HEK293T (cell line): ENCODE measurements at regions not wholly inside any gene's neighbourhood (a gene's known extent, or its start where the extent isn't known, plus 50 kb on each side); places are given as distances from the start of the nearest gene placed in this dataset.

Source experiments
- BHLHE40 ChIP-seq: fragments of 450-650 bp; IDR thresholded peaks from 2 replicates; pipeline ENCODE4 v1.6.1; 2016; ENCODE audit warnings: mild to moderate bottlenecking, moderate library complexity, borderline replicate concordance
- CTBP1 ChIP-seq: fragments of 450-650 bp; IDR thresholded peaks from 2 replicates; pipeline ENCODE4 v1.6.1; 2016; ENCODE audit warnings: borderline replicate concordance
- FOXA1 ChIP-seq: fragments of 450-650 bp; IDR thresholded peaks from 2 replicates; pipeline ENCODE4 v1.6.1; 2016; ENCODE audit warnings: mild to moderate bottlenecking
- FOXM1 ChIP-seq: fragments of 450-650 bp; IDR thresholded peaks from 2 replicates; pipeline ENCODE4 v1.6.1; 2017; ENCODE audit warnings: mild to moderate bottlenecking, borderline replicate concordance
- SP1 ChIP-seq: fragments of 450-650 bp; IDR thresholded peaks from 2 replicates; pipeline ENCODE4 v1.6.1; 2017
- TARDBP ChIP-seq: fragments of 450-650 bp; IDR thresholded peaks from 2 replicates; pipeline ENCODE4 v1.6.1; 2016

DNA sequence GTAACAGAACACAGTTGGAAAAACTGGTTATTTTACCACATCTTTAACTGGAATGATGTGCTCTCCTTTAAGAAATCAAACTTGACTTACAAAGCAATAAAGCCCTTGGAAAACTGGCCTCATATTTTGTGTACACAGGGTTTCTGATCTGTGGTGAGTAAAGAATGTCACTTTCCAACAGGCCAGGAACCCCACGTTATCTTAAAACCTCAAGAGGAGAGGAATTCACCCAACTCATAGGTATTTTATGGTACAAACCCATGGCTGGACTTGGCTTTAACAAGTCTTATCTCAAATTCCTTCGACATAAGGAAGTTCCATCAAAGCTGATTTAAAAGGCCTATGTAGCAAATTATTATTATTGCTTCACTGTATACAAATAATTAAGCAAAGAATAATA is 1735.1 kb downstream of the PCDH7 start:
- TF ChIP-seq BHLHE40 = no peak
- no peak for TF ChIP-seq TARDBP
- TF ChIP-seq FOXM1 = no peak
- TF ChIP-seq SP1 = no peak
- TF ChIP-seq CTBP1 = no peak
- TF ChIP-seq FOXA1 = no peak
